ENCODE measurements at regions not wholly inside any gene's neighbourhood (a gene's known extent, or its start where the extent isn't known, plus 50 kb on each side); places are given as distances from the start of the nearest gene placed in this dataset.
"Not testable (repeated sequence)": the region's sequence is repeated elsewhere in the genome, so short reads cannot be mapped to it uniquely, and the experiment has no call there.

DNA sequence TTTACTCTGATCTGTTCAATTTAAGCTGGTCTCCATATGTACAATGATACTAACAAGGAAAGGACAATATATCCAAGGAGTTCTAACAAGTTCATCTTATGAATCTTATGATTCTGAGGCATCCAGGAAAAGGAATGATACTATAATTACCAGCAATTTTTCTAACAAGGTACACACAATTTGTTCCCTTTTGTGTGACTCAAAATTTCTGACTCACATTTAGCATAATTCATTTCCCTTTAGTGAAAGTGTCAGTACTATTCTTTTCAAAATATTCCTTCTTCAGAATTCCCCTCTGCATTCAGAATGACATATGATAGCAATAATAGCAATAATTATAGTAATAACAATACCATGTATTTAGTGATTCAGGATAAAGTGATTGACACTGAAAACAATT lies 594.8 kb downstream of the DMRTA1 start:
- no peak overlapping the region for H3K4me2 ChIP-seq (ENCODE audit: control insufficient read depth, extremely low read depth, insufficient read depth, low read depth, low read length)
- TF ChIP-seq CTCF (optimal IDR thresholded peaks at IDR 0.05 in 1 of 3, IDR thresholded peaks at IDR 0.05 in 1 of 3, conservative IDR thresholded peaks at IDR 0.05 in 1 of 3; ENCODE audit: extremely low read depth in 1 of 3, insufficient read depth in 2 of 3, low read length in 3 of 3) (no peak), EZH2 (IDR thresholded peaks at IDR 0.05; ENCODE audit: low read length) (no peak)
- H3K9ac ChIP-seq (ENCODE audit: control insufficient read depth, extremely low read depth, insufficient read depth, low read length), result no peak overlapping the region
- no peaks in the 10 kb centered on the region for H4K20me1 ChIP-seq (ENCODE audit: control insufficient read depth, extremely low read depth, insufficient read depth, low read length)
- H3K4me1 ChIP-seq (ENCODE audit: control insufficient read depth, extremely low read depth, insufficient read depth, low read length), result no peaks in the 10 kb centered on the region
- dilution Hi-C loops (cut with MboI; ENCODE audit: extremely low pct_ligation_motif_present, low sequenced_read_pairs), result no loop called here
- no peaks in the 10 kb centered on the region for H3K79me2 ChIP-seq (ENCODE audit: control insufficient read depth, insufficient read depth, low read length)
- H3K9me3 ChIP-seq (ENCODE audit: control insufficient read depth, low read depth, low read length), result no peaks in the 10 kb centered on the region
- H3K27ac ChIP-seq (ENCODE audit: control insufficient read depth, insufficient read depth, low read length), result no peak overlapping the region
- H2AFZ ChIP-seq (ENCODE audit: control insufficient read depth, low read length), result no peak overlapping the region
- H3K27me3 ChIP-seq (ENCODE audit: control insufficient read depth, extremely low read depth, insufficient read depth, low read length), result no peaks in the 10 kb centered on the region
- no peaks in the 10 kb centered on the region for H3K36me3 ChIP-seq (ENCODE audit: control insufficient read depth in 2 of 2, extremely low read depth in 1 of 2, insufficient read depth in 2 of 2, low read length in 2 of 2)
- no peak for DNase-seq (ENCODE audit: low read depth, low spot score)
- no peaks in the 10 kb centered on the region for H3K9me1 ChIP-seq (ENCODE audit: control insufficient read depth, extremely low read depth, insufficient read depth, low read length)
- FAIRE-seq, result no peak
- no peak overlapping the region for H3K4me3 ChIP-seq (ENCODE audit: control insufficient read depth in 2 of 3, extremely low read depth in 1 of 3, insufficient read depth in 2 of 3, low read depth in 1 of 3, low read length in 3 of 3)

DNA sequence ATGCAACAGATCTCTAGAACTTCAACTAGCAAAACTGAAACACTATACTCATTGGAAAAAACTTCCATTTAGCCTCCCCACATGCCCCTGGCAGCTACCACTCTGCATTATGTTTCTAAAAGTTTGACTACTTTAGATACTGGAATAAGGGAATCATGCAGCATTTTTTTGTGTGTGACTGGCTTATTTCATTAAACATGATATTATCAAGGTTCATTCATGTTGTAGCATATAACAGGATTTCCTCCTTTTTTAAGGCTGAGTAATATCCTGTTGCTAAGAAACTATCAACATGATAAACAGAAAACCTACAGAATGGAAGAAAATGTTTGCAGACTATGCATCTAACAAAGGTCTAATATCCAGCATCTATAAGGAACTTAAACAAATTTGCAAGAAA lies 597.9 kb downstream of the DMRTA1 start:
- Histone ChIP-seq H3K9ac (ENCODE audit: control insufficient read depth, extremely low read depth, insufficient read depth, low read length) (no peak overlapping the region), H3K36me3 (ENCODE audit: control insufficient read depth in 2 of 2, extremely low read depth in 1 of 2, insufficient read depth in 2 of 2, low read length in 2 of 2) (no peaks in the 10 kb centered on the region), H3K27me3 (ENCODE audit: control insufficient read depth, extremely low read depth, insufficient read depth, low read length) (no peaks in the 10 kb centered on the region), H4K20me1 (ENCODE audit: control insufficient read depth, extremely low read depth, insufficient read depth, low read length) (no peaks in the 10 kb centered on the region), H2AFZ (ENCODE audit: control insufficient read depth, low read length) (no peak overlapping the region), H3K4me2 (ENCODE audit: control insufficient read depth, extremely low read depth, insufficient read depth, low read depth, low read length) (no peak overlapping the region), H3K27ac (ENCODE audit: control insufficient read depth, insufficient read depth, low read length) (no peak overlapping the region), H3K9me1 (ENCODE audit: control insufficient read depth, extremely low read depth, insufficient read depth, low read length) (no peaks in the 10 kb centered on the region), H3K9me3 (ENCODE audit: control insufficient read depth, low read depth, low read length) (no peaks in the 10 kb centered on the region), H3K4me3 (ENCODE audit: control insufficient read depth in 2 of 3, extremely low read depth in 1 of 3, insufficient read depth in 2 of 3, low read depth in 1 of 3, low read length in 3 of 3) (no peak overlapping the region), H3K4me1 (ENCODE audit: control insufficient read depth, extremely low read depth, insufficient read depth, low read length) (no peaks in the 10 kb centered on the region), H3K79me2 (ENCODE audit: control insufficient read depth, insufficient read depth, low read length) (no peaks in the 10 kb centered on the region)
- TF ChIP-seq CTCF (optimal IDR thresholded peaks at IDR 0.05 in 1 of 3, IDR thresholded peaks at IDR 0.05 in 1 of 3, conservative IDR thresholded peaks at IDR 0.05 in 1 of 3; ENCODE audit: extremely low read depth in 1 of 3, insufficient read depth in 2 of 3, low read length in 3 of 3) (no peak), EZH2 (IDR thresholded peaks at IDR 0.05; ENCODE audit: low read length) (no peak)
- FAIRE-seq, result no peak
- no peak for DNase-seq (ENCODE audit: low read depth, low spot score)
- dilution Hi-C loops (cut with MboI; ENCODE audit: extremely low pct_ligation_motif_present, low sequenced_read_pairs), result no loop called here

DNA sequence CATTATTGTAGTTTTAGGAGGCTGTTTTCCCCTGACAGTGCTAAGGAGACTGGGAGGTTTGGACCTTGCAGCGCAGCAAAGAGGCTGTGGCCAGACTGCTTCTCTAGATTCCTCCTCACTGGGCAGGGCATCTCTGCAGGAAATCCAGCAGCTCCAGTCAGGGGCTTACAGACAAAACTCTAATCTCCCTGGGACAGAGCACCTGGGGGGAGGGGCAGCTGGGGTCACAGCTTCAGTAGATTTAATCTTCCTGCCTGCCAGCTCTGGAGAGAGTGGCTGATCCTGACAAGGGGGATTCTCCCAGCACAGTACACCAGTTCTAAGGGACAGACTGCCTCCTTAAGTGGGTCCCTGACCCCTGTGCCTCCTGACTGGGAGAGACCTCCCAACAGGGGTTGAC lies 599.4 kb downstream of the DMRTA1 start:
- not testable (repeated sequence) for H3K9me3 ChIP-seq (ENCODE audit: control insufficient read depth, low read depth, low read length)

More for the DNA sequence above, 599.4 kb downstream of the DMRTA1 start:
- DNase-seq (ENCODE audit: low read depth, low spot score); H3K4me2 ChIP-seq (ENCODE audit: control insufficient read depth, extremely low read depth, insufficient read depth, low read depth, low read length); H4K20me1 ChIP-seq (ENCODE audit: control insufficient read depth, extremely low read depth, insufficient read depth, low read length); H3K36me3 ChIP-seq (ENCODE audit: control insufficient read depth in 2 of 2, extremely low read depth in 1 of 2, insufficient read depth in 2 of 2, low read length in 2 of 2); H3K79me2 ChIP-seq (ENCODE audit: control insufficient read depth, insufficient read depth, low read length); H2AFZ ChIP-seq (ENCODE audit: control insufficient read depth, low read length); FAIRE-seq; H3K27me3 ChIP-seq (ENCODE audit: control insufficient read depth, extremely low read depth, insufficient read depth, low read length); H3K27ac ChIP-seq (ENCODE audit: control insufficient read depth, insufficient read depth, low read length); dilution Hi-C loops (cut with MboI; ENCODE audit: extremely low pct_ligation_motif_present, low sequenced_read_pairs); H3K9ac ChIP-seq (ENCODE audit: control insufficient read depth, extremely low read depth, insufficient read depth, low read length); H3K4me3 ChIP-seq (ENCODE audit: control insufficient read depth in 2 of 3, extremely low read depth in 1 of 3, insufficient read depth in 2 of 3, low read depth in 1 of 3, low read length in 3 of 3); H3K4me1 ChIP-seq (ENCODE audit: control insufficient read depth, extremely low read depth, insufficient read depth, low read length); H3K9me1 ChIP-seq (ENCODE audit: control insufficient read depth, extremely low read depth, insufficient read depth, low read length): not testable (repeated sequence)
